ENCODE measurements at regions not wholly inside any gene's neighbourhood (a gene's known extent, or its start where the extent isn't known, plus 50 kb on each side); places are given as distances from the start of the nearest gene placed in this dataset.

GRCh38 chr6:144894240-144894639 is 609.1 kb downstream of the UTRN start:
- TF ChIP-seq POLR2A (IDR thresholded peaks at IDR 0.05) (no peak), CTCF (IDR thresholded peaks at IDR 0.05) (no peak)

Measured in suprapubic skin (tissue), 3 donors.